Esophagus squamous epithelium (tissue), 4 donors: ENCODE measurements at regions not wholly inside any gene's neighbourhood (a gene's known extent, or its start where the extent isn't known, plus 50 kb on each side); places are given as distances from the start of the nearest gene placed in this dataset.

Experiments used
- CTCF ChIP-seq, 6 experiments: fragments of 450-650 bp in 4 of 6; fragments of 200-600 bp in 2 of 6; sonication (generic) in 2 of 6; IDR thresholded peaks; one replicate each; pipeline ENCODE4 v1.5.1; 2016 to 2019; ENCODE audit warnings: antibody characterized with exemption in 6 of 6, mild to moderate bottlenecking in 4 of 6, moderate library complexity in 4 of 6
- POLR2A ChIP-seq, 4 donors: fragments of 450-650 bp; IDR thresholded peaks; one replicate each; pipeline ENCODE4 v1.6.1; 2017; ENCODE audit warnings: antibody characterized with exemption in 4 of 4, mild to moderate bottlenecking in 4 of 4, moderate library complexity in 3 of 4

- no peak for TF ChIP-seq CTCF (IDR thresholded peaks at IDR 0.05)
- no peak for TF ChIP-seq POLR2A (IDR thresholded peaks at IDR 0.05)
Measured at GRCh38 chr22:44394246-44395117, 81.7 kb upstream of the SHISAL1 start.
